ENCODE measurements at regions not wholly inside any gene's neighbourhood (a gene's known extent, or its start where the extent isn't known, plus 50 kb on each side); places are given as distances from the start of the nearest gene placed in this dataset.
"Not testable (repeated sequence)": the region's sequence is repeated elsewhere in the genome, so short reads cannot be mapped to it uniquely, and the experiment has no call there.

DNA sequence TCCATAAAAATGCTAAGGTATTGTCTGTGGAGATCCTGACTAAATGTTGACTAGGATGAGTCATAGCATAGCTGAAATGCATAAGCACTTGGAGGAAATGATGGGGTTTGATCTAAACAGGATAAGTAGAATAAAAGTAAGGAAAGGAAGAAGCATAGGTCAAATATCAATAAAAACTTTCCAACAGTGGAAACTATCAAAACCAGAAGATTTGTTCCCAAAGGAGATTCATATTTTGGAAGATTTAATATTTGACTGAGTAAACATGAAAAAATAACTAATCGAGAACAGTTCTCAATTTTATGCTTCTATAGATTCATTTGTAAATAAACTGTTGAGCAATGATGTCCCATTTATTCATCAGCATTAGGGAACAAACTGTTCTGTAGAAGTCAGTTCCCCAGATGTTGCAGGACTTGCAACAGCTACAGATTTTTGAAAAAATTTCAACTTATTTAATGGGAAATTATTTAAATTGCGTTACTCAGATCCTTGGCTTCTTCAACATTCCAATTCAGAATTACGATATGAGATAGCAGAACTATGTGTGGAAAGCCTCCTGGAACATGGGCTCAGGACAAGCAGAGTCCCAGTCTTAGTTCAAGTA lies 133.7 kb upstream of the TBX18 start:
- Histone ChIP-seq H3K4me3 (ENCODE audit: low read depth in 1 of 5, low read length in 5 of 5) (no peak overlapping the region), H3K27me3 (ENCODE audit: control insufficient read depth in 5 of 5, insufficient read depth in 4 of 5, low read length in 5 of 5) (no peaks in the 10 kb centered on the region), H3K9ac (ENCODE audit: low read length in 5 of 5) (no peak overlapping the region), H3K36me3 (ENCODE audit: control insufficient read depth in 5 of 5, insufficient read depth in 5 of 5, low read length in 5 of 5) (no peaks in the 10 kb centered on the region), H3K9me3 (ENCODE audit: control insufficient read depth in 5 of 5, low read length in 5 of 5) (no peaks in the 10 kb centered on the region), H3K27ac (ENCODE audit: low read depth, low read length) (no peak overlapping the region), H3K4me1 (ENCODE audit: control insufficient read depth in 5 of 5, insufficient read depth in 5 of 5, low read length in 5 of 5) (no peaks in the 10 kb centered on the region)

DNA sequence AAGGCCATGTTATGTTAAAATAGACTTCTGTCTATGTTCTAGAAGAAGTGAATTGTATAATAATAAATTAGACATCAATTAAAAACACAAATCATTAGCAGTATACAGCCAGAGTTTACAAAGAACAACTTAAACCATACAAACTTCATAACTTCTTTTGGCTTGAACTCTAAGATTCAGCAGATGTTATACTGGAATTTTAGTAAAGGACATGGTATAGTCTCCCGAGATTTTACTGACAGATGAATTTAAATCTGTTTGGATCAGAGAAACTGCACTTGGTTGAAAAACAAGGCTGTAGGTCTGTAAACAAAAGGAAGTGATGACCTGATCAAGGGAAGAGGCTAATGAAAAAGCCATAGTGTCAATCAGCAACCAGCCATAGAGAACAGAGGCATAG lies 132.6 kb upstream of the TBX18 start:
- Histone ChIP-seq H3K27ac (ENCODE audit: low read depth, low read length) (no peak overlapping the region), H3K4me3 (ENCODE audit: low read depth in 1 of 5, low read length in 5 of 5) (no peak overlapping the region), H3K27me3 (ENCODE audit: control insufficient read depth in 5 of 5, insufficient read depth in 4 of 5, low read length in 5 of 5) (no peaks in the 10 kb centered on the region), H3K36me3 (ENCODE audit: control insufficient read depth in 5 of 5, insufficient read depth in 5 of 5, low read length in 5 of 5) (no peaks in the 10 kb centered on the region), H3K9me3 (ENCODE audit: control insufficient read depth in 5 of 5, low read length in 5 of 5) (no peaks in the 10 kb centered on the region), H3K9ac (ENCODE audit: low read length in 5 of 5) (no peak overlapping the region), H3K4me1 (ENCODE audit: control insufficient read depth in 5 of 5, insufficient read depth in 5 of 5, low read length in 5 of 5) (no peaks in the 10 kb centered on the region)

DNA sequence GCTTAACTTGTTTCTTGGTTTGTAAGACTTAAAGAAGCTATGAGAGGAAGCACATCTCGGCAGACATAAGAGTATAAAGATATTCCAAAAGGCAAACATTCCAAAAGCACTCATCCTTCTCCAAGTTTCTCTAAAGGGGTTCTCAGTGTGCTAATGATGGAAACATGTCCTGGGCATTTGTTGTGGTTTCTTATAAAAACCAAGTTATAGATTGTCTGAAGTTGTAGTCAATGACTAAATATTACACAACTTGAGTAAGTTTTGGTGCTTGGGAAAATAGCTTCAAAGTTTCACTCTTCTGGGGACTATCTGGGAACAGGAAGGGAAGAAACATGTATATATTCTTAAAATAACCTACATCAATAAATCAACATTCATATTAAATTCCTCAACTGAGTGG lies 128.3 kb upstream of the TBX18 start:
- Histone ChIP-seq H3K9ac (ENCODE audit: low read length in 5 of 5) (no peak overlapping the region), H3K4me1 (ENCODE audit: control insufficient read depth in 5 of 5, insufficient read depth in 5 of 5, low read length in 5 of 5) (no peaks in the 10 kb centered on the region), H3K27ac (ENCODE audit: low read depth, low read length) (no peak overlapping the region), H3K4me3 (ENCODE audit: low read depth in 1 of 5, low read length in 5 of 5) (no peak overlapping the region), H3K9me3 (ENCODE audit: control insufficient read depth in 5 of 5, low read length in 5 of 5) (no peaks in the 10 kb centered on the region), H3K36me3 (ENCODE audit: control insufficient read depth in 5 of 5, insufficient read depth in 5 of 5, low read length in 5 of 5) (no peaks in the 10 kb centered on the region), H3K27me3 (ENCODE audit: control insufficient read depth in 5 of 5, insufficient read depth in 4 of 5, low read length in 5 of 5) (no peaks in the 10 kb centered on the region)

DNA sequence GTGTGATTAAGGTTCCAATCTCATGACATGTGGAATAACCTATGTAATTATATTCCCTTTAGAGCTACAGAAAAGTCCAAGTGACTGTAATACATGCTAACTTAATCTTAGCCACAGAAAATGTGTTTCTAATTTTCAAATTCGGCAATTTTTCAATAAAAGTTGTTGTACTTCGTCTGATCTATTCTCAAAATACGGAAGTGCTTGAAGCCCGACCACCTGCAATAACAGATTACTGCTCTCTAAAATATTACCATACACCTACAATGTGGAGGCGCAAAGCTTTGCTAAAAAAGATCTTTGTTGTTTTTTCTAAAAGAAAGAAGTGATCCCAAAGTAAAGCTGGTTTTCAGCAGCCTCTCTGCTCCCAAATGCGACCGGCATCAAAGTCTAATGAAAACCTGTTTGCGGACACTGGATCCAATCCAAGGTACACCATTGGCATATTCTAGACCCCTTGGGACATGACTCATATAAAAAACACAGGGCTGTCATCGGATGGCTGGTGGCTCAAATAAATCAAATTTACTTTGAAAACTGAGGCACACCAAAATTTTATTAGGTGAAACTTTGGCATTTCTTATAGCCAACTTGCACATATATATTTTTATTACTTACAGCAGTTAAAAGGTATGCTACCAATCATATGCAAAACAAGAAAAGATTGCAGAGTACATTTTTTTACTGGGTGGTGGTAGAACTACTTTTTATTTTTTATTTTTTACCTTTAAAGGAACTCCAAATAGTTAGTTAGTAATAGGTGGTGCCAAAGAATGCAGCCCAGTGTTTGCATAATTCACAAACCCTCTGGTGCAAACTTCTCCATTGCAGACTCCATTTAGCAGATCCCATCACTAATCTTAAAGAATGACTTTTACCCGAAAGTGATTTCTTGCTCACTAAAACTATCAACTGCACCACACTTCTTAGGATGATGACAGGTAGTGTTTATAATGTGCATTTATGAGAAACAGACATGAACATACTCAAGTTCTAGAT lies 118.7 kb upstream of the TBX18 start:
- Histone ChIP-seq H3K9ac (ENCODE audit: low read length in 5 of 5) (no peak overlapping the region), H3K4me1 (ENCODE audit: control insufficient read depth in 5 of 5, insufficient read depth in 5 of 5, low read length in 5 of 5) (no peaks in the 10 kb centered on the region), H3K4me3 (ENCODE audit: low read depth in 1 of 5, low read length in 5 of 5) (no peak overlapping the region), H3K27ac (ENCODE audit: low read depth, low read length) (no peak overlapping the region), H3K27me3 (ENCODE audit: control insufficient read depth in 5 of 5, insufficient read depth in 4 of 5, low read length in 5 of 5) (no peaks in the 10 kb centered on the region), H3K36me3 (ENCODE audit: control insufficient read depth in 5 of 5, insufficient read depth in 5 of 5, low read length in 5 of 5) (no peaks in the 10 kb centered on the region), H3K9me3 (ENCODE audit: control insufficient read depth in 5 of 5, low read length in 5 of 5) (no peaks in the 10 kb centered on the region)

DNA sequence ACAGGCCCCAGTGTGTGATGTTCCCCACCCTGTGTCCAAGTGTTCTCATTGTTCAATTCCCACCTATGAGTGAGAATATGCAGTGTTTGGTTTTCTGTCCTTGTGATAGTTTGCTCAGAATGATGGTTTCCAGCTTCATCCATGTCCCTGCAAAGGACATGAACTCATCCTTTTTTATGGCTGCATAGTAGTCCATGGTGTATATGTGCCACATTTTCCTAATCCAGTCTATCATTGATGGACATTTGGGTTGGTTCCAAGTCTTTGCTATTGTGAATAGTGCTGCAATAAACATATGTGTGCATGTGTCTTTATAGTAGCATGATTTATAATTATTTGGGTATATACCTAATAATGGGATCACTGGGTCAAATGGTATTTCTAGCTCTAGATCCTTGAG lies 115.0 kb upstream of the TBX18 start:
- not testable (repeated sequence) for H3K4me1 ChIP-seq (ENCODE audit: control insufficient read depth in 5 of 5, insufficient read depth in 5 of 5, low read length in 5 of 5); H3K27ac ChIP-seq (ENCODE audit: low read depth, low read length); H3K27me3 ChIP-seq (ENCODE audit: control insufficient read depth in 5 of 5, insufficient read depth in 4 of 5, low read length in 5 of 5); H3K36me3 ChIP-seq (ENCODE audit: control insufficient read depth in 5 of 5, insufficient read depth in 5 of 5, low read length in 5 of 5); H3K4me3 ChIP-seq (ENCODE audit: low read depth in 1 of 5, low read length in 5 of 5); H3K9me3 ChIP-seq (ENCODE audit: control insufficient read depth in 5 of 5, low read length in 5 of 5); H3K9ac ChIP-seq (ENCODE audit: low read length in 5 of 5)

DNA sequence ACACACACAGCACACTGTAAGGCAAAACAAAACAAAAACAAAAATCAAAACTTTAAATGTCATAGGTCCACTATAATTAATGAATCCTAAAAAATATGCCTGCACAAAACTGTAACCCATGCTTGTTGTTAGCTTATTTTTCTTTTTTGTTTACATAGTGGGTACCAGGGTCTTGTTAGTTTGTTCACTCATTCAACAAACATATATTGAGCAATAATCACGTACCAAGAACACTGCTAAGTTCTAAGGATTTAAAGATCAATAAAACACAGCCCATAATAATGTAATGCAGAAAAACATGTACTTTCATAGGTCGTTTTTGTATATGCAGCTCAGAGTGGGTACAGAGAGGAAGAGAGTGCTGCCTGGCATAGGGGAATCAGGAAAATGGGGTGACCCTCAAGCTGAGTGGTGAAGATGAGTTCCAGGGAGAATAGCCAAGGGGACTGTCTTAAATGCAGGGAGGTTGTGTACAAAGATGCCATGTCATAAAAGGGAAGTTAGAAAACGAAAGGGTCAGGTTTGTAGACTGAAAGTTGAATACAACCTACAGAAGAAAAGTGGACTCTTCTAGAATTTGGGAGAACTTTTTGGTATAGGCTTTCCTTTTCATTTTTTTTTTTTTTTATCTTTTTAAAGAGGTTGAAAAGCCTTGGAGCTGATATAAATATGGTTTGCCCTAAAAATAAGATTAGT lies 113.3 kb upstream of the TBX18 start:
- Histone ChIP-seq H3K27ac (ENCODE audit: low read depth, low read length) (no peak overlapping the region), H3K36me3 (ENCODE audit: control insufficient read depth in 5 of 5, insufficient read depth in 5 of 5, low read length in 5 of 5) (no peaks in the 10 kb centered on the region), H3K4me3 (ENCODE audit: low read depth in 1 of 5, low read length in 5 of 5) (no peak overlapping the region), H3K4me1 (ENCODE audit: control insufficient read depth in 5 of 5, insufficient read depth in 5 of 5, low read length in 5 of 5) (peaks cover 0 to 10% (median 0%) of the 10 kb centered on the region in 5 donors), H3K9ac (ENCODE audit: low read length in 5 of 5) (no peak overlapping the region), H3K27me3 (ENCODE audit: control insufficient read depth in 5 of 5, insufficient read depth in 4 of 5, low read length in 5 of 5) (no peaks in the 10 kb centered on the region), H3K9me3 (ENCODE audit: control insufficient read depth in 5 of 5, low read length in 5 of 5) (no peaks in the 10 kb centered on the region)

DNA sequence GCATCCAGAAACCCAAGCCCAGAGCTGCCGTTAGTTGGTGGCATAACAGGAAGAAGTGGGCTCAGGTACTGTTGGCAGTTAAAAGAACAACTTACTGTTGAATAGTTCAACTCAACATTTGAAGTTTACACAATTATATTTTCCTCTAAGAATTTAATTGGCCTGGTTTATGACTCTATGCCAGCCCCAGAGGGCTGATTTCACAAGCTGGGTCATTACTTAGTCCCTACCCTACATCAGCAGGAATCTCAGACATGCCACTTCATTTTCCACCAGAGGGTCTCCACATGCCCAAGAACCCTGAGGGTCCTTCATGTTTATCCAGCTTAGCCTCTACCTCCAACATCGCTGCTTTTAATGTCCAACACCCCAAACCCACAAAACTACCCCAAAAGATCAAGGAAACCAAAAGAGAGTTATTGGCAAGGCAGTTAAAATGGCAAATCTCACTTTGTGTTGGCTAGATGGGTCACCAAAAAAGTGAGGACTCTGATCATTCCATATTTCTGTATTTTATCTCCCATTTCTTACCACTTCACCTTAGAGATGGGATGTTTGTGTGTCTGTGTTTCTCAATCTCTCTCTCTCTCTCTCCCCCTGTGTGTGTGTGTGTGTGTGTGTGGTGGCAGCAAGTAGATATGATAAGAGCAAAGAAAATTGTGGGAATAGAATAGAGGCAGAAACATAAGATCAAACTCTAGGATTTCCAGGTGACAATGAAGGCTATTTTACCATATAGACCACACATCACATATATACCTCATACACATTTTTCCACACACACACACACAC lies 112.5 kb upstream of the TBX18 start:
- no peaks in the 10 kb centered on the region for H3K36me3 ChIP-seq (ENCODE audit: control insufficient read depth in 5 of 5, insufficient read depth in 5 of 5, low read length in 5 of 5)
- H3K27ac ChIP-seq (ENCODE audit: low read depth, low read length), result no peak overlapping the region
- no peak overlapping the region for H3K4me3 ChIP-seq (ENCODE audit: low read depth in 1 of 5, low read length in 5 of 5)
- H3K27me3 ChIP-seq (ENCODE audit: control insufficient read depth in 5 of 5, insufficient read depth in 4 of 5, low read length in 5 of 5), result no peaks in the 10 kb centered on the region
- H3K9me3 ChIP-seq (ENCODE audit: control insufficient read depth in 5 of 5, low read length in 5 of 5), result no peaks in the 10 kb centered on the region
- peaks cover 0 to 11% (median 0%) of the 10 kb centered on the region in 5 donors for H3K4me1 ChIP-seq (ENCODE audit: control insufficient read depth in 5 of 5, insufficient read depth in 5 of 5, low read length in 5 of 5)
- no peak overlapping the region for H3K9ac ChIP-seq (ENCODE audit: low read length in 5 of 5)

DNA sequence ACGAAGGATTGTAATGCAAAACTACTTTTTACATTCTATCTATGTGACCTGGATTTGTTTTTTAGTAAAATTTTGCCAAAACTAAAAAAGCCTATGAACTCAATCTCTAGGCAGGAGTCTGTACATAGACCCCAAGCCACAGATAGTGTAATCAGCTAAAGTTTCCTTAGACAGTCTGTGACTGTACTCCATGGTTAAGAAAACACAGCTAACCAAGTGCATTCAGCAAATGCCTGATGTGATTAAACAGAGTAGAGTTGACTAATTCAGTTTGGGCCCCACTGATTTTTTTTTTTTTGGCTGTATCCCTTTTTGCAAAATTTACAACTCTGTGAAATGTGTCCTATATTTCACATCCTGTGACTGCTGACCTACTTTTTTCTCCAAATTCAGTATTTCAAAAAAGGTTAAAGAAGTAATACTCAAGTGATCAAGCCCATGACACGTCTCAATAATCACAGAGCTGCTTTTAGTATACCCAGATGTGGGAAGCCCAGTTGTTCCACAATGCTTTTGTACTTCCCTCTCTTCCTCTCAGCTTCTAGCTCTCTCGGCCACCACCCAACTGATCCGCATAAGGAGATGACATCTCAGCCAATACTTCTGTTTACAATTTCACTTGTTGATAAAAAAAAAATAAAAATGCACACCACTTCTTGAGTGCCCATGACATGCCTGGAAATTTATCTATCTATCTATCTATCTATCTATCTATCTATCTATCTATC lies 108.8 kb upstream of the TBX18 start:
- Histone ChIP-seq H3K27ac (ENCODE audit: low read depth, low read length) (no peak overlapping the region), H3K27me3 (ENCODE audit: control insufficient read depth in 5 of 5, insufficient read depth in 4 of 5, low read length in 5 of 5) (no peaks in the 10 kb centered on the region), H3K36me3 (ENCODE audit: control insufficient read depth in 5 of 5, insufficient read depth in 5 of 5, low read length in 5 of 5) (no peaks in the 10 kb centered on the region), H3K4me3 (ENCODE audit: low read depth in 1 of 5, low read length in 5 of 5) (no peak overlapping the region), H3K9ac (ENCODE audit: low read length in 5 of 5) (no peak overlapping the region), H3K9me3 (ENCODE audit: control insufficient read depth in 5 of 5, low read length in 5 of 5) (no peaks in the 10 kb centered on the region), H3K4me1 (ENCODE audit: control insufficient read depth in 5 of 5, insufficient read depth in 5 of 5, low read length in 5 of 5) (peaks cover 0 to 11% (median 0%) of the 10 kb centered on the region in 5 donors)

DNA sequence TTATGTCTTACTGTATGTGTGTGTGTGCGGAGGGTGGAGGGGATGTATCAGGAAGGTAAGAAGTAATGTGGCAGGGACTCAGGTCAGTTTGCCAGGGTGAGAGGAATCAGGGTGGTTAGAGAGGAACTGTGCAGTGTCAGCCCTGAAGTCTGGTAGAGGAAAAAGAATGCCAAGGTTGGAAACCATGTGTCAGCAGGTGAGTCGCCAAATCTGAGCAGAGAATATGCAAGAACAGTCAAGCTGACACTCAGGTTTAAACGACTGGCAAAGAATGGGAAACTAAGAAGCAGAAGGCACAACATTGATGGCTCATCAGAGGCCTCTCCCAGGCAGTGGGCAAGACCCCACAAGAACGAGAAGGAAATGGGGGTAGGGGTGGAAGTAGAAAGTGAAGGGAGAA lies 107.5 kb upstream of the TBX18 start:
- no peaks in the 10 kb centered on the region for H3K9me3 ChIP-seq (ENCODE audit: control insufficient read depth in 5 of 5, low read length in 5 of 5)
- H3K4me3 ChIP-seq (ENCODE audit: low read depth in 1 of 5, low read length in 5 of 5), result no peak overlapping the region
- no peaks in the 10 kb centered on the region for H3K27me3 ChIP-seq (ENCODE audit: control insufficient read depth in 5 of 5, insufficient read depth in 4 of 5, low read length in 5 of 5)
- no peak overlapping the region for H3K27ac ChIP-seq (ENCODE audit: low read depth, low read length)
- no peak overlapping the region for H3K9ac ChIP-seq (ENCODE audit: low read length in 5 of 5)
- no peaks in the 10 kb centered on the region for H3K36me3 ChIP-seq (ENCODE audit: control insufficient read depth in 5 of 5, insufficient read depth in 5 of 5, low read length in 5 of 5)
- H3K4me1 ChIP-seq (ENCODE audit: control insufficient read depth in 5 of 5, insufficient read depth in 5 of 5, low read length in 5 of 5), result peaks cover 0 to 11% (median 0%) of the 10 kb centered on the region in 5 donors

Data from subcutaneous abdominal adipose tissue (tissue), 5 donors.